ENCODE measurements at regions not wholly inside any gene's neighbourhood (a gene's known extent, or its start where the extent isn't known, plus 50 kb on each side); places are given as distances from the start of the nearest gene placed in this dataset.
A peak's percentile ranks its signal among the peaks of the same experiment; 100 is the strongest.
"Not testable (repeated sequence)": the region's sequence is repeated elsewhere in the genome, so short reads cannot be mapped to it uniquely, and the experiment has no call there.

DNA sequence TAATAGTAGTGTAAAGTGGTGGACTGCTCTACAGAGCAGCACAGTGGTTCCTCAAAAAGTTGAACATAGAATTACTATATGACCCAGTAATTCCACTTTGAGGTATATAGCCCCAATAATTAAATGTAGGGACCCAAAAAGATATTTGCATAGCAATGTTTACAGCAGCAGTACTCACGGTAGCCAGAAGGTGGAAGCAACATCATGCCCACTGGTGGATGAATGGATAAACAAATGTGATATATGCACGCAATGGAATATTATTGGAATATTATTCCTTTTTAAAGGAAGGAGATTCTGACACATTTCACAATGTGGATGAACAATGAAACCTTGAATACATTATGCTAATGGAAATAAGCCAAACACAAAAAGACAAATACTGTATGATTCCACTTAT is 121.4 kb downstream of the POTEM start:
- H4K20me1 ChIP-seq (replicated peaks; ENCODE audit: control insufficient read depth, insufficient read depth, low read length); CTCF ChIA-PET (ENCODE audit: low intra/inter-chr PET ratio); BruUV-seq (replicated peaks); H3K9me1 ChIP-seq (ENCODE audit: control insufficient read depth, insufficient read depth, low read length); H3K4me1 ChIP-seq (replicated peaks in 1 of 2; ENCODE audit: control insufficient read depth in 2 of 2, insufficient read depth in 2 of 2, low read length in 2 of 2); DNase-seq (ENCODE audit: extremely low read depth in 1 of 4, low spot score in 3 of 4); H2AFZ ChIP-seq (ENCODE audit: low read depth, low read length); intact Hi-C loops (cut with micrococcal nuclease); H3K27ac ChIP-seq (ENCODE audit: extremely low read depth, low read depth, low read length); H3K9ac ChIP-seq (ENCODE audit: insufficient read depth in 1 of 2, low read depth in 2 of 2, low read length in 2 of 2); POLR2A ChIA-PET; H3K27me3 ChIP-seq (ENCODE audit: control insufficient read depth in 2 of 2, insufficient read depth in 2 of 2, low read length in 2 of 2); ATAC-seq; H3K9me3 ChIP-seq (replicated peaks; ENCODE audit: control insufficient read depth, insufficient read depth, low read depth, low read length); H3K4me2 ChIP-seq (ENCODE audit: insufficient read depth, low read length); H3K4me3 ChIP-seq; H3K79me2 ChIP-seq (ENCODE audit: control insufficient read depth, insufficient read depth, low read length); H3K36me3 ChIP-seq (ENCODE audit: control insufficient read depth, insufficient read depth, low read length); in situ Hi-C loops (cut with MboI); FAIRE-seq: not testable (repeated sequence)
- WGBS (ENCODE audit: insufficient coverage, low coverage, missing lambda C conversion rate), result 0% methylated on average over 1 of the region's 2 CpGs

DNA sequence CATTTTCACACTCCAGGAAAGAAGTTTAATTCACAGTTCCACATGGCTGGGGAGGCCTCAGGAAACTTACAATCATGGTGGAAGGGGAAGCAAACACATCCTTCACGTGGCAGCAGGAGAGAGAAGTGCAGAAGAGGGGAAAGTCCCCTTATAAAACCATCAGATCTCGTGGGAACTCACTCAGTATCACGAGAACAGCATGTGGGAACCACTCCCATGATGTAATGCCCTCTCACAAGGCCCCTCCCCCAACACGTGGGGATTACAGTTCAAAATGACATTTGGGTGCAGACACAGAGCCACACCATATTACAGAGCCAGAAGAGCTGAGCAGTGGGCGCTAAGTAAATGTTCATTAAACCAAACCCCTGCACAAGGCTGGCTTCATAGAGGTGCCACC is 126.0 kb downstream of the POTEM start:
- POLR2A ChIA-PET; H3K27me3 ChIP-seq (ENCODE audit: control insufficient read depth in 2 of 2, insufficient read depth in 2 of 2, low read length in 2 of 2); intact Hi-C loops (cut with micrococcal nuclease); H2AFZ ChIP-seq (ENCODE audit: low read depth, low read length); H3K4me3 ChIP-seq; CTCF ChIA-PET (ENCODE audit: low intra/inter-chr PET ratio); H3K9me3 ChIP-seq (replicated peaks; ENCODE audit: control insufficient read depth, insufficient read depth, low read depth, low read length); H3K27ac ChIP-seq (ENCODE audit: extremely low read depth, low read depth, low read length); H3K9me1 ChIP-seq (ENCODE audit: control insufficient read depth, insufficient read depth, low read length); H4K20me1 ChIP-seq (replicated peaks; ENCODE audit: control insufficient read depth, insufficient read depth, low read length); H3K79me2 ChIP-seq (ENCODE audit: control insufficient read depth, insufficient read depth, low read length); BruUV-seq (replicated peaks); H3K9ac ChIP-seq (ENCODE audit: insufficient read depth in 1 of 2, low read depth in 2 of 2, low read length in 2 of 2); FAIRE-seq; H3K4me2 ChIP-seq (ENCODE audit: insufficient read depth, low read length); H3K36me3 ChIP-seq (ENCODE audit: control insufficient read depth, insufficient read depth, low read length); DNase-seq (ENCODE audit: extremely low read depth in 1 of 4, low spot score in 3 of 4); H3K4me1 ChIP-seq (replicated peaks in 1 of 2; ENCODE audit: control insufficient read depth in 2 of 2, insufficient read depth in 2 of 2, low read length in 2 of 2): not testable (repeated sequence)
- ATAC-seq, result peak; percentile 83
- WGBS (ENCODE audit: insufficient coverage, low coverage, missing lambda C conversion rate), result no CpG with 5 or more reads among the region's 5 CpGs
- in situ Hi-C loops (cut with MboI), result loop anchor here (10.0 kb wide), 1 partner anchor 212 kb away; no protein-coding TSS in a partner anchor

DNA sequence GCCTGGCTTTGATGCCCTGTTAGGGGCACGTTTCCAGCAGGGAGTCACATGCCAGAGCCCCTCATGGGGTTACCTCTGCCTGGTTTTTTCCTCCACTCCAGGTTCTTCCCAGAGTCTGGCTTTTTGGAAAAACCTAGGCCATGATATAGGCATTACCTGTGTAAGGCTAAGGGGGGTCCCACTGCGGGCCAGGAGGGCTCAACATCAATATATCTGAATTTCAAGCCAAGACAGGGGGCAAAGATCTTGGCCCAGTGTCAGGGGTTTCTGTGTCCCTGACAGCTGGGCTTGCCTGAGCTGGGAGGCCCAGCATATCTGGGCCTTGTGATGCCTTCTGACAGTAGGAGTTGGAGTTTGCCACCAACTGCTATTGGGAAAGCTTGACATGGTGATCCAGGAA is 127.5 kb downstream of the POTEM start:
- H3K9me1 ChIP-seq (ENCODE audit: control insufficient read depth, insufficient read depth, low read length); H3K27ac ChIP-seq (ENCODE audit: extremely low read depth, low read depth, low read length); H4K20me1 ChIP-seq (replicated peaks; ENCODE audit: control insufficient read depth, insufficient read depth, low read length): not testable (repeated sequence)

DNA sequence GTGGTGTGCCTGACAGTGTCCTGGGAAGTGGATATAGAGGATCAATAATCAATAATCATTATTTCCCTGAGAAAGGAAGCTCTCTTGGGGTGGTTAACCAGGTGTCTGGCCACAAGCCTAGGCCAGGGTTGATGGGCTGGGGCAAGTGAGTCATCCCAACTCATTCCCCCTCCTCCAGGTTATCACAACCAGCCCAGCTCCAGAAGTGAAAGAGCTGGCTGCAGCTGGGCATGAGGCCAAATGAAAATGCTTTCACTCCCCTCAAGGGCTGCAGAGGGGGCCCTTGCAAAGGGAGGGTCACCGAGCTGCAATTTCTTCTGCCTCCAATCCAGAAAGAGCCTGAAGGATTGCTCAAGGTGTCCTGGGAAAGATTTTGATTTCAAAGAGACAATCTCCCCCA is 127.9 kb downstream of the POTEM start:
- H2AFZ ChIP-seq (ENCODE audit: low read depth, low read length); H3K9me1 ChIP-seq (ENCODE audit: control insufficient read depth, insufficient read depth, low read length); H3K4me1 ChIP-seq (replicated peaks in 1 of 2; ENCODE audit: control insufficient read depth in 2 of 2, insufficient read depth in 2 of 2, low read length in 2 of 2); H3K36me3 ChIP-seq (ENCODE audit: control insufficient read depth, insufficient read depth, low read length); H3K4me2 ChIP-seq (ENCODE audit: insufficient read depth, low read length); intact Hi-C loops (cut with micrococcal nuclease); BruUV-seq (replicated peaks); CTCF ChIA-PET (ENCODE audit: low intra/inter-chr PET ratio); H3K79me2 ChIP-seq (ENCODE audit: control insufficient read depth, insufficient read depth, low read length); H3K27me3 ChIP-seq (ENCODE audit: control insufficient read depth in 2 of 2, insufficient read depth in 2 of 2, low read length in 2 of 2); H3K4me3 ChIP-seq; H3K27ac ChIP-seq (ENCODE audit: extremely low read depth, low read depth, low read length); FAIRE-seq; H3K9ac ChIP-seq (ENCODE audit: insufficient read depth in 1 of 2, low read depth in 2 of 2, low read length in 2 of 2); H4K20me1 ChIP-seq (replicated peaks; ENCODE audit: control insufficient read depth, insufficient read depth, low read length); H3K9me3 ChIP-seq (replicated peaks; ENCODE audit: control insufficient read depth, insufficient read depth, low read depth, low read length); POLR2A ChIA-PET; DNase-seq (ENCODE audit: extremely low read depth in 1 of 4, low spot score in 3 of 4): not testable (repeated sequence)
- WGBS (ENCODE audit: insufficient coverage, low coverage, missing lambda C conversion rate), result no CpG with 5 or more reads among the region's 1 CpG
- in situ Hi-C loops (cut with MboI), result loop anchor here (10.0 kb wide), 1 partner anchor 210 kb away; no protein-coding TSS in a partner anchor
- peak; percentile 68 for ATAC-seq

More for the DNA sequence above, 127.5 kb downstream of the POTEM start:
- H3K9me3 ChIP-seq (replicated peaks; ENCODE audit: control insufficient read depth, insufficient read depth, low read depth, low read length); DNase-seq (ENCODE audit: extremely low read depth in 1 of 4, low spot score in 3 of 4); H3K27me3 ChIP-seq (ENCODE audit: control insufficient read depth in 2 of 2, insufficient read depth in 2 of 2, low read length in 2 of 2); H3K9ac ChIP-seq (ENCODE audit: insufficient read depth in 1 of 2, low read depth in 2 of 2, low read length in 2 of 2); H3K4me2 ChIP-seq (ENCODE audit: insufficient read depth, low read length); intact Hi-C loops (cut with micrococcal nuclease); ATAC-seq; BruUV-seq (replicated peaks); FAIRE-seq; POLR2A ChIA-PET; H3K4me1 ChIP-seq (replicated peaks in 1 of 2; ENCODE audit: control insufficient read depth in 2 of 2, insufficient read depth in 2 of 2, low read length in 2 of 2); H3K36me3 ChIP-seq (ENCODE audit: control insufficient read depth, insufficient read depth, low read length); H3K4me3 ChIP-seq; H2AFZ ChIP-seq (ENCODE audit: low read depth, low read length); H3K79me2 ChIP-seq (ENCODE audit: control insufficient read depth, insufficient read depth, low read length); CTCF ChIA-PET (ENCODE audit: low intra/inter-chr PET ratio): not testable (repeated sequence)
- 55% methylated on average over 1 of the region's 2 CpGs for WGBS (ENCODE audit: insufficient coverage, low coverage, missing lambda C conversion rate)
- in situ Hi-C loops (cut with MboI), result loop anchor here (10.0 kb wide), 1 partner anchor 210 kb away; no protein-coding TSS in a partner anchor
